AG09319 (cell line): ENCODE measurements at regions not wholly inside any gene's neighbourhood (a gene's known extent, or its start where the extent isn't known, plus 50 kb on each side); places are given as distances from the start of the nearest gene placed in this dataset.
"Not testable (repeated sequence)": the region's sequence is repeated elsewhere in the genome, so short reads cannot be mapped to it uniquely, and the experiment has no call there.

Experiments used
- DNase-seq: peaks from one replicate; pipeline ENCODE4 v3.0.0-alpha.2; 2010; ENCODE audit warnings: low read depth; ENCODE audit errors: extremely low read depth
- CTCF ChIP-seq: IDR thresholded peaks from 2 replicates; pipeline ENCODE4 v1.5.1; 2011; ENCODE audit warnings: low read depth, mild to moderate bottlenecking, inconsistent platforms, low read length, moderate library complexity

- TF ChIP-seq CTCF: no peak
Observed at GRCh38 chr15:20386198-20386597, 155.4 kb downstream of the GOLGA6L6 start.

GRCh38 chr15:20380199-20380598 is 161.4 kb downstream of the GOLGA6L6 start:
- not testable (repeated sequence) for DNase-seq

More at GRCh38 chr15:20386198-20386597, 155.4 kb downstream of the GOLGA6L6 start:
- no peak for DNase-seq

DNA sequence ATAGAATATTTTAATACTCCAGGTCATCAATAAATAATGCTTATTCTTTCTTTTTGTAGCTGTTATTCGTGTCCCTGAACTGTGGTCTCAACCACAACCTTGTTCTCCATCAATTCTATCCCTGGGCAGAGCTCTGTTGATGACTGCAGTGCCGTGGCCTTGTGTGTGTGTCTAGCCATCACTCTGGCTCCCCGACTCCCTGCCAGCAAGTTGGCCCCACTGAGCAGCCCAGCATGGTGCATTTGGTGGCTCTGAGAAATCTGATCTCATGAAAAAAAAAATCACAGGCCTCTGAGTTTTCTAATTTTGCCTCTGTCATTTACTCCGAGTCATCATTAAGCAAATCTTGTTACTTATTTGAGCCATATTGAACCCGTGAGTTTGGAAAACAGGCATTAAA is 164.7 kb downstream of the GOLGA6L6 start:
- DNase-seq: no peak
- TF ChIP-seq CTCF: no peak

DNA sequence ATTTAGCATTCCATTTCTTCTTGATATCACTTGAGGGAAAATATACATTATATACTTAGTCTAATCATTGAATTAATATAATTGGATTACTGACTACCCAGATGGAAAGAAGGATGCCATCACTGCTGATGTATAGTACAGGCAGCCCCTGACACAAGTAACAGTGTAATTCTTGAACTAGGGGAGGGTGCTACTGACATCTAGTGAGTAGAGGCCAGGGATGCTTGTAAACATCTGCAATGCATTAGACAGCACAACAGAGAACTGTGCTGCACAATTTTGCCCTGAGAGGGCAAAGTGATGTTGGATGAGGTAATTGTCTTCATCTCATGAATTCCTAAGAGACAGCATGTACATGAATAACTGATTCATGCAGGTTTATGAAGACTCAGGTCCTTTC is 169.2 kb downstream of the GOLGA6L6 start:
- not testable (repeated sequence) for DNase-seq

DNA sequence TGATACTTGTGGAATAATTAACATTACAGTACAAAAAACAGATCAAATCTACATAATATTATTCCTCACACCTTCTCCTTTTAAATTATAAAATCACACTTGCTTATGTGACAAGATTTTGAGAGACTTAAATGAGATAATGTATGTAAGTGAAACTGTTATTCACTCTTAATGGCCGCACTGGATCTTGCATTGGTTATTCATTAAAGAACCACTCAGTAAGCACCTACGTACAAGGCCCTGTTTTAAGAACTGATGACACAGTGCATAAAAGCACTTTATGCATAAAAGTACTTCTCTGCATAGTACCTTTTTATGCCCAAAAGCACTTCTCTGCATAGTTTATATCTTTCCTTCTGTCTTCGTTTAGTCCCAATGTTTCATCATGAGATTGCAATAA is 172.1 kb downstream of the GOLGA6L6 start:
- no peak for TF ChIP-seq CTCF
- DNase-seq: no peak

DNA sequence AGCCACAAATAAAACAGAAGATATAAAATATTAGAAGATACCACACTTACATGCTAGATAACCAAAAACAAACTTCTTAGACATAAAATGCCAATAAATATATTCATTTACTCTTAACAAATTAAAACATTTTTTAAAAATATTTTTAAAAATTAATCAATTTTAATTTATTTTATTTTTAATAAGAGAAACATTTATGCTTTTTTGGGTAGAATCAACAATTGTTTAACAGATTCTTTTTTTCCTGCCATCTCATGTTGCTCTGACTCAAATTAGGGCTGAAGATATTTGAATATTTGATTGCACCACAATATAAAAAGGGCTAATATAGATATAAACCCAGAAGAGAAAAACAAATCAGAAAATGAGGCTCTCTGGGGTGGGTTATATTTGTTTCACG is 172.6 kb downstream of the GOLGA6L6 start:
- TF ChIP-seq CTCF: no peak
- no peak for DNase-seq

DNA sequence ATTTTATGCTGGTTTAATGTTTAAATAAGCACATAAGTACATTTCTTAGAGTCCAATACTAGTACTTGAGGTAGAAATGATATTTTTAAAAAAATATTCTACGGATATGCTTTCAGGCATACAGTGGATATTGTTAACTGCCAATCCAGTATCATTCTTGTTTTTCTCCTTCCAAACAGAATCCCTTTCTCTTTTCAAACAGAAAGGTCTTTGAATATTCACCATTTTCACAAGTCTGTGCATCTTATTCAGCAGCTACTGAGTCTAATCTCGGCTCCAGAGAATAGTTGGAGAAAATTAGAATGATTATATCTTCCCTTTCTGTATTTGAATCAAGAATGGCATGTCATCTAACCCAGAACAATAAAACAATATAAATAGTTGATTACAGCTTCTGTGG is 174.5 kb downstream of the GOLGA6L6 start:
- TF ChIP-seq CTCF: no peak

GRCh38 chr15:20363591-20363990 is 178.0 kb downstream of the GOLGA6L6 start:
- DNase-seq: not testable (repeated sequence)

More for the DNA sequence above, 174.5 kb downstream of the GOLGA6L6 start:
- DNase-seq: no peak

DNA sequence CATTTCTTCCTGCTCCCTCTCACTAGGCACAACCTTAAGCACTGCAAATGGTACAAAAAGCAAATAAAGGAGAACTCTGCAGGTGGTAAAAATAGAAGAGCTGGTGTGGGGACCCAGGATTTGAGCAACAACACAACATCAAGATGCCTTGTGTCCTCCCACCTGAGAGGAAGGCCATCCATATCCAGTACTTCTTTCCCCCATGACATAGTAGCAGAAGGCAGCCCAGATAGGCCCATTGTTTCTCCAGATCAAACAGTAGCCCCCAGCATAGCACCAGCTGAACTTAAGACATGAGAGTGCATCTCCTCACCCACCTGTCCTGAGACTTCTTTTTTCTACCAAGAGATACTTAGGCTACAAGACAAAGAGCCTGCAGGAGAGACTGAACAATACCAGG is 180.5 kb downstream of the GOLGA6L6 start:
- no peak for TF ChIP-seq CTCF
- DNase-seq: no peak
